ENCODE measurements at regions not wholly inside any gene's neighbourhood (a gene's known extent, or its start where the extent isn't known, plus 50 kb on each side); places are given as distances from the start of the nearest gene placed in this dataset.

DNA sequence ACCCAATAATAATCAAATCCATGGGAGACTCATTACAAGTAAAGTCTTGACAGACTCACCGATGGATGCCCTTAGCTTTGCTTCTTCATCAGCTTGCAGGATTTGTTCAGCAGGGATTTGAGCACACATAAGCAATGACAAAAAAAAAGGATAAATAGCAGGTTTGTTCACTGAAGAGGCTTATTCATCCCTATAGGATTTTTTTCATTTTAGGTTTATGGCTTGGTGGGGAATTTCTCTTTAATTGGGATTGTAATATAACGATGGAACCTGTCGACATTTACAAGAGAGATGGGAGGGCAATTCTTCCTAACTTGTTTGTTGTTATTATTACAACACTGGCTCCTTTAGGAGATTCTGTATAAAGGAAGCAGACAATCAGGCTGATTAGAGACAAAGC, 649.1 kb upstream of the PLXNA2 start:
- no peak for TF ChIP-seq CTCF (IDR thresholded peaks at IDR 0.05)
- TF ChIP-seq ZFX (IDR thresholded peaks at IDR 0.05; ENCODE audit: borderline replicate concordance) = no peak
